ENCODE measurements at regions not wholly inside any gene's neighbourhood (a gene's known extent, or its start where the extent isn't known, plus 50 kb on each side); places are given as distances from the start of the nearest gene placed in this dataset.

DNA sequence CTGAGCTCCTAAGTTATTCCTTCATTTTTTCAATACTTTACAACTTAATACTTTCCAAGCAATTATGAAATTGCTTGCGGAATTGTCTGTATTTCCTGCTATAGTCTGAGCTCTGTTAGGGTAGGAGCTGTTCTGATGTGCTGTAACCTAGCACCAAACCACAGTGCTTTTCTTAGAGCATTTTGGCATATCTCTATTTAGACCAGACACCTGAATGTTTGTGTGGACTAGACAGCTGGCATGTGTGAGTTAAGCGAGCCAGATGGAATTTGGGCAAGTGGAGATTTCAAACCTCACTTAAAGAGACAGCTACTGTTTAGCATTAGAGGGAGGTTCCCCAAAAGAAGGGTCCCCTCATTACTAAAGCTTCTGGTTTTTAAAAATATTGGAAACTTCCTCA, 106.1 kb downstream of the RWDD3 start:
- ChIA-PET POLR2A (no interaction called here), CTCF (no interaction called here)
- Histone ChIP-seq H3F3A (replicated peaks; ENCODE audit: insufficient read depth) (no peaks in the 10 kb centered on the region), H3K27me3 (ENCODE audit: insufficient read depth) (no peaks in the 10 kb centered on the region), H3K79me2 (ENCODE audit: insufficient read depth) (no peaks in the 10 kb centered on the region), H3K4me3 (ENCODE audit: low read depth in 2 of 2, low read length in 1 of 2) (no peak overlapping the region), H3K4me2 (no peak overlapping the region), H3K9me3 (no peaks in the 10 kb centered on the region), H3K27ac (ENCODE audit: low read depth in 2 of 2, low read length in 1 of 2) (no peak overlapping the region; a peak in 1 of 4 replicates), H3K9ac (no peak overlapping the region), H3K4me1 (ENCODE audit: control insufficient read depth in 1 of 2, insufficient read depth in 2 of 2, low read depth in 1 of 2, low read length in 1 of 2) (no peaks in the 10 kb centered on the region), H3K9me2 (no peaks in the 10 kb centered on the region), H2AFZ (ENCODE audit: low read depth) (no peak overlapping the region), H3K36me3 (replicated peaks in 1 of 2; ENCODE audit: control insufficient read depth in 1 of 2, insufficient read depth in 2 of 2, low read length in 1 of 2) (no peaks in the 10 kb centered on the region), H4K20me1 (ENCODE audit: insufficient read depth) (no peaks in the 10 kb centered on the region)
- WGBS (ENCODE audit: low lambda C conversion rate) = 60% methylated on average over 2 of the region's 2 CpGs
- TF ChIP-seq TEAD4 (IDR thresholded peaks at IDR 0.05; ENCODE audit: borderline replicate concordance, insufficient read depth) (no peak), ELF1 (IDR thresholded peaks at IDR 0.05) (no peak), RAD21 (IDR thresholded peaks at IDR 0.05; ENCODE audit: low read length) (no peak), YY1 (IDR thresholded peaks at IDR 0.05; ENCODE audit: low read depth) (no peak), GABPA (IDR thresholded peaks at IDR 0.05; ENCODE audit: low read depth) (no peak), EZH2phosphoT487 (IDR thresholded peaks at IDR 0.05; ENCODE audit: borderline replicate concordance, low read depth) (no peak), GATA2 (CRISPR knock-in tag; IDR thresholded peaks at IDR 0.05) (no peak), NRF1 (IDR thresholded peaks at IDR 0.05; ENCODE audit: low read depth, low read length) (no peak)
- TF ChIP-seq, protein P1, sequence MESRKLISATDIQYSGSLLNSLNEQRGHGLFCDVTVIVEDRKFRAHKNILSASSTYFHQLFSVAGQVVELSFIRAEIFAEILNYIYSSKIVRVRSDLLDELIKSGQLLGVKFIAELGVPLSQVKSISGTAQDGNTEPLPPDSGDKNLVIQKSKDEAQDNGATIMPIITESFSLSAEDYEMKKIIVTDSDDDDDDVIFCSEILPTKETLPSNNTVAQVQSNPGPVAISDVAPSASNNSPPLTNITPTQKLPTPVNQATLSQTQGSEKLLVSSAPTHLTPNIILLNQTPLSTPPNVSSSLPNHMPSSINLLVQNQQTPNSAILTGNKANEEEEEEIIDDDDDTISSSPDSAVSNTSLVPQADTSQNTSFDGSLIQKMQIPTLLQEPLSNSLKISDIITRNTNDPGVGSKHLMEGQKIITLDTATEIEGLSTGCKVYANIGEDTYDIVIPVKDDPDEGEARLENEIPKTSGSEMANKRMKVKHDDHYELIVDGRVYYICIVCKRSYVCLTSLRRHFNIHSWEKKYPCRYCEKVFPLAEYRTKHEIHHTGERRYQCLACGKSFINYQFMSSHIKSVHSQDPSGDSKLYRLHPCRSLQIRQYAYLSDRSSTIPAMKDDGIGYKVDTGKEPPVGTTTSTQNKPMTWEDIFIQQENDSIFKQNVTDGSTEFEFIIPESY (IDR thresholded peaks at IDR 0.05; ENCODE audit: borderline replicate concordance, low read depth) = no peak
- no peak for DNase-seq

GRCh38 chr1:95352767-95353166, 118.8 kb downstream of the RWDD3 start:
- H3K79me2 ChIP-seq (ENCODE audit: insufficient read depth) = no peaks in the 10 kb centered on the region
- no peaks in the 10 kb centered on the region for H3K27me3 ChIP-seq (ENCODE audit: insufficient read depth)
- H3K4me2 ChIP-seq = no peak overlapping the region
- ChIA-PET CTCF (interaction anchor here (1.3 to 1.4 kb wide), 2 partner anchors 11 to 14 kb away, joined by 3 to 6 read pairs; no protein-coding TSS in a partner anchor), POLR2A (no interaction called here)
- peaks cover 0 to 4% of the 10 kb centered on the region in 2 experiments; a peak in 2 of 4 replicates for H3K4me1 ChIP-seq (ENCODE audit: control insufficient read depth in 1 of 2, insufficient read depth in 2 of 2, low read depth in 1 of 2, low read length in 1 of 2)
- WGBS (ENCODE audit: low lambda C conversion rate) = 58% methylated on average over 2 of the region's 2 CpGs
- H3F3A ChIP-seq (replicated peaks; ENCODE audit: insufficient read depth) = no peaks in the 10 kb centered on the region
- no peaks in the 10 kb centered on the region for H3K9me2 ChIP-seq
- no peaks in the 10 kb centered on the region for H3K36me3 ChIP-seq (replicated peaks in 1 of 2; ENCODE audit: control insufficient read depth in 1 of 2, insufficient read depth in 2 of 2, low read length in 1 of 2)
- no peak overlapping the region for H2AFZ ChIP-seq (ENCODE audit: low read depth)
- H3K9me3 ChIP-seq = no peaks in the 10 kb centered on the region
- peak overlapping the region in 1 of 2 experiments; percentile 58; a peak in 2 of 4 replicates for H3K27ac ChIP-seq (ENCODE audit: low read depth in 2 of 2, low read length in 1 of 2)
- no peak overlapping the region for H3K9ac ChIP-seq
- H4K20me1 ChIP-seq (ENCODE audit: insufficient read depth) = no peaks in the 10 kb centered on the region
- DNase-seq = no peak
- H3K4me3 ChIP-seq (ENCODE audit: low read depth in 2 of 2, low read length in 1 of 2) = no peak overlapping the region
- TF ChIP-seq FOXM1 (IDR thresholded peaks at IDR 0.05; ENCODE audit: low read depth) = no peak
- TF ChIP-seq EP300 (IDR thresholded peaks at IDR 0.05; ENCODE audit: borderline replicate concordance in 1 of 2, low read depth in 1 of 2, low read length in 1 of 2) = no peak
- TF ChIP-seq, protein P1 (IDR thresholded peaks at IDR 0.05; ENCODE audit: borderline replicate concordance, low read depth) = no peak
- TF ChIP-seq CTCF (IDR thresholded peaks at IDR 0.05) = no peak
- TF ChIP-seq FOSL2 (IDR thresholded peaks at IDR 0.05; ENCODE audit: borderline replicate concordance, low read depth) = no peak
- no peak for TF ChIP-seq MXI1 (IDR thresholded peaks at IDR 0.05; ENCODE audit: low read depth, low read length)
- no peak for TF ChIP-seq GABPA (IDR thresholded peaks at IDR 0.05; ENCODE audit: low read depth)
- no peak for TF ChIP-seq ELF1 (IDR thresholded peaks at IDR 0.05)
- no peak for TF ChIP-seq YY1 (IDR thresholded peaks at IDR 0.05; ENCODE audit: low read depth)
- no peak for TF ChIP-seq TAF1 (IDR thresholded peaks at IDR 0.05; ENCODE audit: borderline replicate concordance, low read depth, low read length)
- TF ChIP-seq USF2 (IDR thresholded peaks at IDR 0.05; ENCODE audit: borderline replicate concordance, low read depth, low read length) = no peak
- no peak for TF ChIP-seq GATA2 (CRISPR knock-in tag; IDR thresholded peaks at IDR 0.05)
- TF ChIP-seq, protein P2, sequence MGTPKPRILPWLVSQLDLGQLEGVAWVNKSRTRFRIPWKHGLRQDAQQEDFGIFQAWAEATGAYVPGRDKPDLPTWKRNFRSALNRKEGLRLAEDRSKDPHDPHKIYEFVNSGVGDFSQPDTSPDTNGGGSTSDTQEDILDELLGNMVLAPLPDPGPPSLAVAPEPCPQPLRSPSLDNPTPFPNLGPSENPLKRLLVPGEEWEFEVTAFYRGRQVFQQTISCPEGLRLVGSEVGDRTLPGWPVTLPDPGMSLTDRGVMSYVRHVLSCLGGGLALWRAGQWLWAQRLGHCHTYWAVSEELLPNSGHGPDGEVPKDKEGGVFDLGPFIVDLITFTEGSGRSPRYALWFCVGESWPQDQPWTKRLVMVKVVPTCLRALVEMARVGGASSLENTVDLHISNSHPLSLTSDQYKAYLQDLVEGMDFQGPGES (IDR thresholded peaks at IDR 0.05; ENCODE audit: low read depth, low read length) = no peak
- TF ChIP-seq RFX5 (IDR thresholded peaks at IDR 0.05; ENCODE audit: low read length) = no peak
- no peak for TF ChIP-seq FOXJ3 (CRISPR knock-in tag; IDR thresholded peaks at IDR 0.05)
- TF ChIP-seq RXRA (IDR thresholded peaks at IDR 0.05; ENCODE audit: borderline replicate concordance, low read depth) = no peak

Measured in SK-N-SH (cell line).